Stimulated activated CD4-positive, alpha-beta T cell treated with anti-CD3 and anti-CD28 coated beads, Interleukin-12 subunit alpha, Interleukin-12 subunit beta, amount 100 ng/mL, for 4 hours (primary cell): ENCODE measurements at regions not wholly inside any gene's neighbourhood (a gene's known extent, or its start where the extent isn't known, plus 50 kb on each side); places are given as distances from the start of the nearest gene placed in this dataset.
"Not testable (repeated sequence)": the region's sequence is repeated elsewhere in the genome, so short reads cannot be mapped to it uniquely, and the experiment has no call there.

Experiments
- DNase-seq: peaks from one replicate; pipeline ENCODE4 v3.0.0-alpha.2; 2020

DNA sequence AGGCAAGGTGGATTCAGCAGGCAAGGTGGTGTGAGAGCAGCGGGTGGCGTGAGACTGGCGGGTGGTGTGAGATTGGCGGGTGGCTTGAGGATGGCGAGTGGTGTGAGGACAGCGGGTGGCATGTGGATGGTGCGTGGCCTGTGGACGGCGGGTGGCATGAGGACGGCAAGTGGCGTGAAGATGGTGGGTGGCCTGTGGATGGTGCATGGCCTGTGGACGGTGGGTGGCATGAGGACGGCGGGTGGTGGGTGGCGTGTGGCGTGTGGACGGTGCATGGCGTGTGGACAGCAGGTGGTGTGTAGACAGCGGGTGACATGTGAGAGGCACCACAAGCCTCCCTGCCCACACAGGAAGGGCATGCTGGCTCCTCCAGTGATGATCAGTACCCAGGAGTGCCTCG, 186.9 kb upstream of the SALL3 start:
- DNase-seq: no peak

DNA sequence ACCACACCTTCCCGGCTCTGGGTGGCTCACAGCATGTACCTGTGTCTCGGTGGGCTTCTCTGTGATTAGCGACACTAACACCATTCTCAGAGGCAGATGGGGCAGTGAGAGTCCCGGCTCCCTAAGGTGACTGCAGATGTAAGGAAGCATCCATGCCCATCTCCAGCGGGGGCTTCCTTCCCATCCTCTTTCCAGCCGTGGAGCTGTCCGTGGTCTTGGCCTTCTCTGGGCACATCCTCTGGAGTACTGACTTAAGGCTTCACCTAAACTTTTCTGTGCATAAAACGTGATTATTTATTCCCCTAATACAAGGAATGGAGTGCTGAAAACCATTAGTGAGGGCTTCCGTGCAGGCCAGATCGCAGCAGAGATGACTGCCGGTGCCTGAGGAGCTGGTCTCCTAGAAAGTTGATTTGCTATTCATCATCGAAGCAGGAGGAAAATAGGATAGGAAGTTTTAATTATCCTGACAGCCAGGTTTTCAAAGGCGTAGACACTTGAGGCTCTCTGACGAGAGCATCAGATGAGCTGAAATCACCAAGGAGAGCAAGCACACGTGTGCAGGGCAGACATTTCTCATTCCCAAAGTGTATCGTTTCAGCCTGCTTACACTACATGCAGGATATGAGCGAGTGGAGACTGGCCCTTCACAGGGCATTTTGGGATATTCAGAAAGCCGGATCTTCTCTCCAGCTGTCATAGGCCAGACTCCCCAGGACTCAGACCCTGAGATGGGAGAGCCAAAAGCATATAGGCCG, 186.1 kb upstream of the SALL3 start:
- no peak for DNase-seq

- DNase-seq: no peak
These were observed 185.6 kb upstream of the SALL3 start for GRCh38 chr18:78794071-78794430.

DNA sequence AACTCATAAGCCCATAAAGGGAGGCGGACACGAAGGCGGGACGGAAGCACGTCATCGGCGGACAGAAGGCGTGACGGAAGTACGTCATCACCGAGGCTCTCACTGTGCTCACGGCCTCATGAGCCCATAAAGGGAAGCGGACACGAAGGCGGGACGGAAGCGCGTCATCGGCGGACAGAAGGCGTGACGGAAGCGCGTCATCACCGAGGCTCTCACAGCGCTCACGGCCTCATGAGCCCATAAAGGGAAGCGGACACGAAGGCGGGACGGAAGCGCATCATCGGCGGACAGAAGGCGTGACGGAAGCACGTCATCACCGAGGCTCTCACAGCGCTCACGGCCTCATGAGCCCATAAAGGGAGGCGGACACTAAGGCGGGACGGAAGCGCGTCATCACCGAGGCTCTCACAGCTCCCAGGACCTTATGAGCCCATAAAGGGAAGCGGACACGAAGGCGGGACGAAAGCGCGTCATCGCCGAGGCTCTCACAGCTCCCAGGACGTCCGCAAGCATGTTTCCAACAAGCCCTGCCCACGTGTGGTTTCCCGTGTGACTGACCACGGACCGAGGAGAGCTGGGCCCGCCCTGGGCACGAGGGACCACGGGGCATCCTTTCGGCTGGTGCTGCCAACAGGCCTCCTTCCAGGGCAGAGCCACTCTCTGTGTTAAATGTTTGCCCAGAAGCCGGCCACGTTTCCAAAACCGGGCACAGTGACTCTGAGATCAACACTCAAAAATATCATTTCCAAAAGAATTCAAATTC, 182.7 kb upstream of the SALL3 start:
- no peak for DNase-seq

DNA sequence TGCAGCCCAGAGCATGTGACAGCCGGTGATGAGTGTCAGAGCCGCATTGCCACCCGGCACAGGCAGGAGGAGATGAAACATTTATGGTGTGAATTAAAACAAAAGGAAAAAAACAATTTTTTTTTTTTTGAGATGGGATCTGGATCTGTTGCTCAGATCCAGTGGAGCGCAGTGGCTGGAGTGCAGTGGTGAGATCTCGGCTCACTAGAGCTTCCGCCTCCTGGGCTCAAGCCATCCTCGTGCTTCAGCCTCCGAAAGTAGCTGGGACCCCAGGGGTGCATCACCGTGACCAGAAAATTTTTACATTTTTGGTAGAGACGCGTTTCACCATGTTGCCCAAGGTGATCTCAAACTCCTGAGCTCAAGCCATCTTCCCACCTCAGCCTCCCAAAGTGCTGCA, 182.1 kb upstream of the SALL3 start:
- DNase-seq: no peak

- no peak for DNase-seq
These were observed 181.0 kb upstream of the SALL3 start for GRCh38 chr18:78798402-78799175.

DNA sequence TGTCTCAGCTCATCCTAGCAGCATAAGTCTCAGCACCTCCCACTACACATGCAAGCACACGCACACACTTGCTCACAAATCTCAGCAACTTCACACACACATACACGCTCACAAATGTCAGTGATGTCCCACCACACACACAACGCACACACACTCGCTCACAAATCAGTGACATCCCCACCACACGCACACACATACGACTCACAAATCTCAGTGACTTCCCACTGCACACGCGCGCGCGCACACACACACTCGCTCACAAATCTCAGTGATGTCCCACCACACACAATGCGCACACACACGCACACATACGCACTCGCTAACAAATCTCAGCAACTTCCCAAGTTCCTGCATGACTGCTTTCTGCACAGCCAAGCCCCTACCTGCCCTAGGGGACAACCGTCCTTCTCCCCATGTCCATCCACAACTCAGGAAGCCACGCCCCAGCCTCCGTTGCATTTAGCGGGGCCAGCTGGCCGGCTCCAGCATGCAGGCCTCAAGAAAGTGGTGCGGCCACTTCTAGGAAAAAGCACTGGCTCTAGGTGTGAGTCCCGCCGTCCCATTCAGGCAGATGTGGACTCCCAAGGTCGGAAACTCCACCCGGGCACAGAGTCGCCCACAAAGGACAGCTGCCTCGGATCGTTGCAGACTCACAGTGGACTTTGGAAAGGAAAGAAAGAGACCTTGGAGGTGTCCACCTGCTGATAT, 180.1 kb upstream of the SALL3 start:
- no peak for DNase-seq

DNA sequence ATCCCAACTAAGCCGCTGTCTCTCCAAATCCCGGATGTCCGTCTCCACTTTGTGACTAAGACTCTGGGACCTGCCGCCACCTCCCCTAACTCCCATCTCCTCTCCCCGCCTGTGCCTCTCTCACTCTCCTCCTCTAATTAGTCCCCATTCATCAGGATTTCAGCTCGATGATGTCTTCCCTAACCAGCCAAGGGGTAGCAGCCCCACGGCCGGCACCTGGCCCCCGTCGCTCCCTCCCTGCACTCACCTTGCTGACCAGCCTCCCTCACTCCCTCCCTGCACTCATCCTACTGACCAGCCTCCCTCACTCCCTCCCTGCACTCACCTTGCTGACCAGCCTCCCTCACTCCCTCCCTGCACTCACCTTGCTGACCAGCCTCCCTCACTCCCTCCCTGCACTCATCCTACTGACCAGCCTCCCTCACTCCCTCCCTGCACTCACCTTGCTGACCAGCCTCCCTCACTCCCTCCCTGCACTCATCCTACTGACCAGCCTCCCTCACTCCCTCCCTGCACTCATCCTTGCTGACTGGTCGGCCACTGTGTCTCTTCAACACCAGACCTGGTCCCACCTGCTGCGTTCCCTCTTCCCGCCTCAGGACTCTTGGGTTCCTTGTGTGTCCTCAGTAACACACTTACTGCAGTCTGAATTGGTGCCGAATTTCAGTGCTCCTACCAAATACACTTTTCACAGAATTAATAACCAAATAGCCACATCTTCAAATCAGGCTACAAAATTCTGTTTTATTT, 179.3 kb upstream of the SALL3 start:
- DNase-seq: not testable (repeated sequence)

DNA sequence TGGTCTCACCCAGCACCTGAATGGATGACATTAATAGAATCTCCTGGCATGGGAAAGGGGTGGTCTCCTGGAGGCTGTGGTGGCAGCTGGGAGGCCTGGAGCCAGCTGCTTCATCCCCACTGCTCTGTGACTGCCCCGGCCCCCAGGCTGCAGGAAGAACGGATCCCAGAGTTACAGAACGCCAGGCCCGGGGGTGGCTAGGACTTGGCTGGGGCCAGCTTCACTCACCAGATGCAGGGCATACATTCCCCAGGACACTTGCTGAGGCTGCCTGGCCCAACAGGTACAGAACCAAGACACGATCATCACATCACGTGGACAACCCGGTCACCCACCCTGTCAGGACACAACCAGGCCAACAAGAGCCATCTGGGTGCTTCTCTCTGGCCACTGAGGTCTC, 178.6 kb upstream of the SALL3 start:
- no peak for DNase-seq

DNA sequence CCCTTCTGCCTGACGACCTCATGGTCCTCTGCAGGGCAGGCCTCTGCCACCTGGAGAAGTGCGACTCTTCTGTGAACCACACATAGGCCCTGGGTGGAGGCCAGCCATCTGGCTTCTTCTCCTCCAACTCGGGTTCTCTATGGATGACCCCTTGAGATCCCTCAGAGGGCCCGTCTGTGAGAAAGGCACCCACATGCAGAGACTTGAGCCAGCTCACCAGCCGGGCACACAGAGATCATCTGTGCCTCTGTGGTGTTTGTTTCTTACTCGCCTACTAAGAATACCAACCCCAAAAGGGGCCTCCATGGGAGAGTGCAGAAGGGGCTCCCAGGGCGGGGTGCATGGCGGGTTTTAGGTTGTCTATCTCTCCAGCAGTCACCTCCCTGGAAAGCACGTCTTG, 176.5 kb upstream of the SALL3 start:
- no peak for DNase-seq

GRCh38 chr18:78804206-78805030, 175.2 kb upstream of the SALL3 start:
- DNase-seq: no peak

GRCh38 chr18:78805840-78806239, 173.8 kb upstream of the SALL3 start:
- DNase-seq: no peak

DNA sequence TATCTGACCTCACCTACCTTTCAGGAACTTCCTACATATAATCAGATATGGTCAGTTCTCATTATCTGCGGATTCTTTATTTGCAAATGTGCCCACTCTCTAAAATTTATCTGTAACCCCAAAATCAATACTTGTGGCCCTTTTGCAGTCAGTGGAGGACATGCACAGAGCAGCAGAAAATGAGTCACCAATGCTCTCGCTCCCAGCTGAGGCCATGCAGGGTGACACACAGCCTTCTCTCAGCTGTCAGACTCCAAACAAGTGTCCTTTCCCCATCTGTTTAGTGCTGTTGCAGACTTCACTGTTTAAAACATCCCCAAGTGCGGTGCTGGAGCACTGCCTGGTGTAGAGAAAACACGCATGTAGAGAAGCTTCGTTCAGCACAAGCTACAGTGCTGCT, 171.9 kb upstream of the SALL3 start:
- no peak for DNase-seq

GRCh38 chr18:78809845-78810244, 169.8 kb upstream of the SALL3 start:
- DNase-seq: no peak

GRCh38 chr18:78810706-78811105, 168.9 kb upstream of the SALL3 start:
- no peak for DNase-seq

DNA sequence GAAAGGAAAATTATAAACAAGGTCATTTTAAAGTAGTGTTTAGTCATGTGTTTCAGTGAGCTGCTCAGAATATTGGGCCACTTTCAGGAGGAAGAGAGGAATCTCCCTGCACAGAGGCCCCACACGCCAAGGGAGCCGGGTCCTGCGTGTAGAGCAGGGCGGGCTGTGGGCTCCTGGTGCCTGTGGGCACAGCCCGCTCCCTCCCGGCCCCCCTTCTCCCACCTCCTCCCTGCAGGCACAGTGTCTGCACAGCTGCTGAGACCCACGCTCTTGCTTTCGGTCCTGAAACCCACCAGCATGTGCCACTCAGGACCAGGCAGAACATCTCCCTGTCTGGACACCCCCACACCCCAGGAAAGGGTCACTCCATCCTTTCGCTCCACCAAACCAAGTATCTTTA, 167.6 kb upstream of the SALL3 start:
- DNase-seq: no peak

GRCh38 chr18:78813156-78813555, 166.5 kb upstream of the SALL3 start:
- no peak for DNase-seq

DNA sequence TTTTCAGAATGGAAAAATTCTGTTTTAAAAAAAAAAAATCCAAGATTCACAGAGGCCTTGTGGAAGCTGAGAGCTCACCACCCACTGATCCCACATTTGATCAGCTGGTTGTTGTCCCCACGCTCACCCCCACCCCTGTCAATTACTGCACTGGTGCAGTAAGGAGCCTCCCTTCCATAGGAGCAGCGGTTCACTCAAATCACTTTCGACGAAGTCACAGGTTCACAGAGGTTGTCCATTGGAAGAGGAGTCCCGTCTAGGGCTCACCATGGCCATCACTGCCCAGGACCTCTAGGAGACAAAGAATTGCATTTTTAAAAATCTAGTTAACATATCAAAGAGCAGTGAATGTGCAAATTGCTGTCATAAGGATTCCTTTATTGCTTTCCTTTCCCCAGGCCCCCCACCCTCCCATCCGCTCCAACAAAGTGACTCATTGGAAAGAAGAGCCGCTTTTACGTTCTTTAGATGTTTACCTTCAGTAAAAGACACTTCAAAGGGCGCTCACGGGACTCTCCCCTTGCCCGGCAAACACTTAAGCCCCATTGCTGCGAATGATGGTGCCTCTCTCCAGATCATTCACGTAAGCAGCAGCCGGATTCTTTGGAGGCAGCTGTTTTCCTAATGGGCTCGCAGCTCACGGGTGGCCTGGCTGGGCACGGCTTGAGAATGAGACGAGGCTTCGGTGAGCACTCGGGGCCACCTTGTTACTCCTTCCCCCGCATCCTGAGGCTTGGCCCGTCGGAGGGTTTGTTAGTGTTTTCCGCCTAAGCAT, 165.5 kb upstream of the SALL3 start:
- no peak for DNase-seq

GRCh38 chr18:78814766-78815165, 164.9 kb upstream of the SALL3 start:
- DNase-seq: no peak

DNA sequence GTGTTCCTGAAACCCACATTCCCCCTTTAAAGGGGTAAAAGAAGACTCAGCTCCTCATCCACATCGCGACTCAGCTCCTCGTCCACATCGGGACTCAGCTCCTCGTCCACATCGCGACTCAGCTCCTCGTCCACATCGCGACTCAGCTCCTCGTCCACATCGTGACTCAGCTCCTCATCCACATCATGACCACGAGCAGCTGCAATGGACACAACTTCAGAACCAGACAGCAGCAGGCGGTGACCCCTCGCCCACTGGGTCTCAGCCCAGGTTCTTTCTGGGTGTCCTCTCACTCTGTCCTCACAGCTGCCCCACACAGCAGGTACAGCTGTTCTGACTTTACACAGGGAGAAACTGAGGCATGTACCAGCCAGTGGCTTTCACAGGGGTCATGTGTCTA, 163.5 kb upstream of the SALL3 start:
- DNase-seq: no peak

DNA sequence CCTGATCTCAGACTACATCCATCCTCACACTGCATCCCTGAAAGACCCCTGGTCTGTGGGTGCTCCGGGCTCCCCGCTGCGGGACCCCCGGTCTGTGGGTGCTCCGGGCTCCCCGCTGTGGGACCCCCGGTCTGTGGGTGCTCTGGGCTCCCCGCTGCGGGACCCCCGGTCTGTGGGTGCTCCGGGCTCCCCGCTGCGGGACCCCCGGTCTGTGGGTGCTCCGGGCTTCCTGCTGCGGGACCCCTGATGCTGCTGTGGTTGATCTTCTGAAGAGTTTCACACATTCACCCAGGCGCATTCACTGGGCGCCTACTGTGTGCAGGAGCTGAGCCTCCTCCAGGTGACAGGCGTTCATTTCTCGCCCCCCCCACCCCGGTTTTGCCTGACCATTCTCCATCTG, 162.7 kb upstream of the SALL3 start:
- DNase-seq: no peak
